Natural killer cell treated with Interleukin-12 subunit alpha and Interleukin-12 subunit beta and Interleukin-15 and Interleukin-18, amount 100 ng/mL, for 72 hours (primary cell): ENCODE measurements at regions not wholly inside any gene's neighbourhood (a gene's known extent, or its start where the extent isn't known, plus 50 kb on each side); places are given as distances from the start of the nearest gene placed in this dataset.

Experiments used
- ATAC-seq, 2 donors: fragments of 150-1000 bp; cut with Tn5 transposase in 1 of 2; sonication (Bioruptor Pico), chemical (Tn5 transposase) in 1 of 2; 2 replicates each; pipeline ENCODE4 v1.10.0; 2021
- DNase-seq: peaks from one replicate; pipeline ENCODE4 v3.0.0; 2022; ENCODE audit warnings: low spot score
- H3K27ac Mint-ChIP-seq, 2 donors: 1 replicate in 1 of 2; 2 replicates in 1 of 2; pipeline ENCODE4 v1.8.0; 2022; ENCODE audit warnings: mixed read lengths in 2 of 2, mild to moderate bottlenecking in 1 of 2, moderate library complexity in 1 of 2
- H3K27me3 Mint-ChIP-seq, 2 donors: 1 replicate in 1 of 2; 2 replicates in 1 of 2; pipeline ENCODE4 v1.8.0; 2022; ENCODE audit warnings: mixed read lengths in 2 of 2
- H3K36me3 Mint-ChIP-seq: one replicate; pipeline ENCODE4 v1.8.0; 2022; ENCODE audit warnings: mixed read lengths
- H3K4me1 Mint-ChIP-seq, 2 donors: 1 replicate in 1 of 2; 2 replicates in 1 of 2; pipeline ENCODE4 v1.8.0; 2022; ENCODE audit warnings: low read depth in 2 of 2, mixed read lengths in 2 of 2, mild to moderate bottlenecking in 1 of 2
- H3K4me3 Mint-ChIP-seq: one replicate; pipeline ENCODE4 v1.8.0; 2022; ENCODE audit warnings: mixed read lengths
- H3K9me3 Mint-ChIP-seq: 2 replicates; pipeline ENCODE4 v1.8.0; 2022; ENCODE audit warnings: mixed read lengths

DNA sequence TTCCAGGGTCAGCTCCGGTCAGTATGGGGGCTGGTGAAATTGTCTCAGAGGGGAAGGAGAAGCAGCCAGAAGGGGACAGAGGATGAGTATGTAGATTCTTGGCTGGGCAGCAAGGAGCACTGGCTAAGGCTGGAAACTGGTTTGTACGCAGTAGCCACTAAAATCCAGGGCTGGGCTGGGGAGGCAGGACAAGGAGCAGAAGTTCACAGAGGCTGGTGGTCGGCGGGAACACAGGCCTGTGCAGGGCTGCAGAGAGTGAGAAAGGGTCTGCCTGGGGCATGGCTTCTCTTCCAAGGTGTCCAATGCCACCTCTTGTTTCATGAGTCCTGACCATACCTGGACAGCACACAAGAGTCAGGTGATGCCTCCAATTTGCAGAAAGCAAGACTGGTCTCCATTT, 94.4 kb upstream of the HDAC4 start:
- Mint-ChIP-seq H3K27me3 (peaks cover 22 to 34% of the 10 kb centered on the region in 2 donors), H3K36me3 (no peaks in the 10 kb centered on the region), H3K4me1 (peaks cover 2 to 4% of the 10 kb centered on the region in 2 donors), H3K9me3 (peaks cover 4% of the 10 kb centered on the region), H3K4me3 (no peak overlapping the region), H3K27ac (no peak overlapping the region)
- ATAC-seq = no peak
- DNase-seq = no peak

GRCh38 chr2:239494578-239494977, 93.8 kb upstream of the HDAC4 start:
- H3K27ac Mint-ChIP-seq = no peak overlapping the region
- peaks cover 4% of the 10 kb centered on the region for H3K9me3 Mint-ChIP-seq
- H3K36me3 Mint-ChIP-seq = no peaks in the 10 kb centered on the region
- ATAC-seq = no peak
- H3K4me3 Mint-ChIP-seq = no peak overlapping the region
- H3K4me1 Mint-ChIP-seq = peaks cover 2 to 4% of the 10 kb centered on the region in 2 donors
- H3K27me3 Mint-ChIP-seq = peaks cover 22 to 36% of the 10 kb centered on the region in 2 donors
- no peak for DNase-seq

GRCh38 chr2:239489481-239489880, 88.7 kb upstream of the HDAC4 start:
- peak in 1 of 2 donors; percentile 48 for ATAC-seq
- DNase-seq = no peak
- Mint-ChIP-seq H3K9me3 (no peaks in the 10 kb centered on the region), H3K36me3 (no peaks in the 10 kb centered on the region), H3K4me1 (peaks cover 2 to 4% of the 10 kb centered on the region in 2 donors), H3K27me3 (peaks cover 14 to 31% of the 10 kb centered on the region in 2 donors), H3K4me3 (no peak overlapping the region), H3K27ac (no peak overlapping the region)

DNA sequence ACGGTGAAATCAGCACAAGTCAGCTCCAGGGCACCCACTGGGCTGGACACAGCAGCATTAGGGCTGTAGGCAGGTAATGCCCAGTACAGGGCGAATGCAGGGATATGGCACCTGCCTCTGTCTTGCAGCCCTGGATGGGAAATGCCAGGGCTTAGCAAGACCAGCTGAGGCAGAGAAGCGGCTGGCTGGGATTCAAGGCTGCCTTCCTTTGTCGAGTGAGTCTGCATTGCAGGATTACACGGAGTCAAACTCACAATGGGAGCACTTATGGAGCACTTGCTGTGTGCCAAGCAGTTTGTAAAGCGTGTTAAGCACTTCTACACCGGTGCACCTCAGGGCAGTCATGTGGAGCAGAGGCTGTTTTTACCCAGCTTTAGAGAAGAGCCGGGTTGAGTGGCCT, 87.3 kb upstream of the HDAC4 start:
- no peak overlapping the region for H3K4me3 Mint-ChIP-seq
- peaks cover 11 to 30% of the 10 kb centered on the region in 2 donors for H3K27me3 Mint-ChIP-seq
- H3K9me3 Mint-ChIP-seq = no peaks in the 10 kb centered on the region
- peaks cover 2 to 3% of the 10 kb centered on the region in 2 donors for H3K4me1 Mint-ChIP-seq
- no peaks in the 10 kb centered on the region for H3K36me3 Mint-ChIP-seq
- H3K27ac Mint-ChIP-seq = no peak overlapping the region
- no peak for DNase-seq
- no peak for ATAC-seq

DNA sequence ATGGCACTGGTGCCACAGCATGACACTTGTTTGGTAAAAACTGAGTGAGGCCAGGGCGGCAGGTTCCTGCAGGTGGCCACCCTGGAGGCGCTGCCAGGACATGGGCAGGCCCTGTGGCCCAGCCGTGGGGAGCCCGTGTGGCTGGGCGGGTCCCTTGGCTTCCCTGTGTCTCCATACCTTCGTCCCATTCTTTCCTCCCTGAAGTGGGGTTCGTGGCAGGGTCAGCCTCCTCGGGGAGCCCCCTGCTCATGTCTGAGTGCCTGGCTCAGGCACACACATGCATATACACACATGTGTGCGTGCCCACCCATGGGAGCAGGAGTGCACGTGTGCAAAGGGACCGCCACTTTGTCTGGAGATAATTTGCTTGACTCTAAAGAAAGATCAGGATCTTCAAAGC, 86.5 kb upstream of the HDAC4 start:
- DNase-seq = no peak
- Mint-ChIP-seq H3K27ac (no peak overlapping the region), H3K27me3 (peaks cover 12 to 29% of the 10 kb centered on the region in 2 donors), H3K36me3 (no peaks in the 10 kb centered on the region), H3K4me3 (no peak overlapping the region), H3K9me3 (no peaks in the 10 kb centered on the region), H3K4me1 (no peaks in the 10 kb centered on the region)
- no peak for ATAC-seq

DNA sequence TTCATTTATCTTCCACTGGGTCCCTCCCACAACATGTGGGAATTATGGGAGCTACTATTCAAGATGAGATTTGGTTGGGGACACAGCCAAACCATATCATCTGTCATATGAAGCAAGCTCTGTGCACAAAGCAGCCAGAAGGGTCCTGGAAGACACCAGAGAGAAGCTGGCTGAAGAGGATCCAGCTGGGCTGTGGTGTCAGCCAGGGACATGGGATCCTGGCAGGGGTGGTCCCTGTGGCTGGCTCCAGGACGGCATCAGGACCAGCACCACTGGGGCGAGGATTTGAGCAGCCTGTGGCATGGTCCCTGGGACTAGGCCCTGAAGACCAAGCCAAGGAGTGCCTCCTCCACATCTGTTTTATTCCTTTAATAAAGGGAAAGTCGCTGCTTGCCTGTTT, 84.8 kb upstream of the HDAC4 start:
- Mint-ChIP-seq H3K27me3 (peaks cover 10 to 25% of the 10 kb centered on the region in 2 donors), H3K36me3 (no peaks in the 10 kb centered on the region), H3K4me3 (no peak overlapping the region), H3K4me1 (peaks cover 0 to 3% of the 10 kb centered on the region in 2 donors), H3K27ac (no peak overlapping the region), H3K9me3 (no peaks in the 10 kb centered on the region)
- DNase-seq = no peak
- no peak for ATAC-seq

DNA sequence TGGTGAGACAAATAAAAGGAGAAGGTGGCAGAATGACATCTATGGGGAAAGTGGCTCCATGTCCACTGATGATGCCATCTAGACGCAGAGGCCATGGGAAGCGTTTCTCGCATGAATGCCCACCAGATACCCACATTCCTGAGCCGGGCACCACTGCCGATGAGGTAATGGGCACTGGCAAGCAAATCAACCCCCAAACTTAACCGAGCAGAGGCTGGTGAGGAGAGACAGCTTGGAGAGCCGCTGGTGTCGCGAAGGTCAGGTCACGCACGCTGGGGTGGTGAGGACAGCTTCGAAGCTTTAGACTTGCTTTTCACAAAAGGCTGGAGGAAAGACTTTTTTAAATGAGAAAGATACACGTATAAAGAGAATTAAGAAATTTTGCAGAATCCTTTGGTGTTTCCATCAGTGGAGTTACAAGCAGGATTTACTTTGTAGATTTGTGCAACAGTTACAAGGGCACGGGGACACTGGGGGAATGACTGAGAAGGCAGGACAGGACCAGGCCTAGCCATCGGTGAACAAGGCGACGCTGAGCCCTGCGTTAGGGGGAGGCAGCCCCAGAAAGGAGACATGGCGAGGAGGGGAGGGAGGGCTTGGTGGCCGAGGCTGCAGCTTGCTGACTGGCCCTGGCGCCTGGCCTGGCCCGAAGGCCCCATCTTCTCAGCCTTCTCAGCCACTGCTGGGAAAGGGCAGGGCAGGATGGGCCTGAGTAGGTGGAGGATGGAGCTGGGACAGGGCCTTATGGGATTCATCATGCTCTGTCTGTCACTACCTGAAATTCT, 83.9 kb upstream of the HDAC4 start:
- Mint-ChIP-seq H3K36me3 (no peaks in the 10 kb centered on the region), H3K9me3 (no peaks in the 10 kb centered on the region), H3K4me1 (peaks cover 0 to 3% of the 10 kb centered on the region in 2 donors), H3K27me3 (peaks cover 10 to 18% of the 10 kb centered on the region in 2 donors), H3K27ac (no peak overlapping the region), H3K4me3 (no peak overlapping the region)
- ATAC-seq = peak in 1 of 2 donors; percentile 22
- no peak for DNase-seq

DNA sequence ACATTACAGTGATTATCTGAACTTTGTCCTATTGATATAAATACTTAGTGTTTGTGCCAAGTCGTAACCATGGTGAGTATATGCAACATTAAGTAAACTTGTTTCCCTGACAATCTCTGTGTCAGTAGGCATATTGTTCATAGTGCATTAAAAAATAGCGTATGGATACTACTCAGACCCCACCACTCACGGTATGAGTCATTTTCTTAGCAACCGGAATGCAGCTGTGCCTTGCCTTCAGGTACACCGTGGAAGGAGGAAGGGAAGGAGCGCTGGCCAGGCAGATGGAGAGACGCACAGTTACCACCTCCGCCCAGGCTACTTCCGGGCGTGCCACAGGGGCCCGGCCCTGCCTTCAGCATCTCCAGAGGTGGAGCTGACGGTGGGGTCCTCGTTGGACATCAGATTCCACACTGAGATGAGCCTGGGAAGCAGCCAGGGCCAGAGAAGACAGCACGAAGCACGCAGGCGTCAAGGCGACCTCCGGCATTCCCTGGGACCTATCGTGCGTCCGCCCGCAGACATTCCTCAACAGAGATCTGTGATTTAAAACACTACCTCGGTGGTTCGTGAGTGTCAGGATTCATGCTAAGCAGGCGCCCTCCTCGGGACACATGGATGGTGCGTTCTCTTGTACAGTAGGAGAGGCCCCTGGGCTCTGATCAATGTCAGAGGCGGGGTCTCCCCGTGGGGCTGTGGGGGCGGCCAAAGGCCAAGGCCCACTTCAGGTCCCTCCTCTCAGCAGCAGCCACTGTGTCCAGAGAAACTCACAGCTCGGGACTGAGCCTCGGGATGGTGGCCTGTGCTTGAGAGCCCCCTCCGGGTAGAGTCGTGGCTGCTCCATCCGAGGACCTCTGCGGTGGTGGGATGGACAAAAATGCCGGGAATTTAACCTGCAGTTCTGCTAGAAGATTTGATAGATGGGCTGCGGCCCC, 82.2 kb upstream of the HDAC4 start:
- Mint-ChIP-seq H3K27me3 (peaks cover 10 to 18% of the 10 kb centered on the region in 2 donors), H3K9me3 (no peaks in the 10 kb centered on the region), H3K27ac (no peak overlapping the region), H3K36me3 (no peaks in the 10 kb centered on the region), H3K4me1 (peaks cover 0 to 3% of the 10 kb centered on the region in 2 donors), H3K4me3 (no peak overlapping the region)
- no peak for DNase-seq
- no peak for ATAC-seq

- ATAC-seq = peak; percentile 31 to 48
- H3K27ac Mint-ChIP-seq = no peak overlapping the region
Observed at GRCh38 chr2:239479471-239479870, 78.7 kb upstream of the HDAC4 start.

GRCh38 chr2:239477591-239477990, 76.8 kb upstream of the HDAC4 start:
- no peak overlapping the region for H3K27ac Mint-ChIP-seq
- ATAC-seq (no peak), DNase-seq (no peak)
- H3K4me1 Mint-ChIP-seq = peaks cover 0 to 3% of the 10 kb centered on the region in 2 donors
- H3K36me3 Mint-ChIP-seq = no peaks in the 10 kb centered on the region
- peaks cover 3 to 11% of the 10 kb centered on the region in 2 donors for H3K27me3 Mint-ChIP-seq
- H3K9me3 Mint-ChIP-seq = no peaks in the 10 kb centered on the region
- H3K4me3 Mint-ChIP-seq = no peak overlapping the region

More at GRCh38 chr2:239479471-239479870, 78.7 kb upstream of the HDAC4 start:
- Mint-ChIP-seq H3K9me3 (no peaks in the 10 kb centered on the region), H3K4me1 (peaks cover 0 to 3% of the 10 kb centered on the region in 2 donors), H3K27me3 (peaks cover 8 to 16% of the 10 kb centered on the region in 2 donors), H3K36me3 (no peaks in the 10 kb centered on the region), H3K4me3 (no peak overlapping the region)
- no peak for DNase-seq

DNA sequence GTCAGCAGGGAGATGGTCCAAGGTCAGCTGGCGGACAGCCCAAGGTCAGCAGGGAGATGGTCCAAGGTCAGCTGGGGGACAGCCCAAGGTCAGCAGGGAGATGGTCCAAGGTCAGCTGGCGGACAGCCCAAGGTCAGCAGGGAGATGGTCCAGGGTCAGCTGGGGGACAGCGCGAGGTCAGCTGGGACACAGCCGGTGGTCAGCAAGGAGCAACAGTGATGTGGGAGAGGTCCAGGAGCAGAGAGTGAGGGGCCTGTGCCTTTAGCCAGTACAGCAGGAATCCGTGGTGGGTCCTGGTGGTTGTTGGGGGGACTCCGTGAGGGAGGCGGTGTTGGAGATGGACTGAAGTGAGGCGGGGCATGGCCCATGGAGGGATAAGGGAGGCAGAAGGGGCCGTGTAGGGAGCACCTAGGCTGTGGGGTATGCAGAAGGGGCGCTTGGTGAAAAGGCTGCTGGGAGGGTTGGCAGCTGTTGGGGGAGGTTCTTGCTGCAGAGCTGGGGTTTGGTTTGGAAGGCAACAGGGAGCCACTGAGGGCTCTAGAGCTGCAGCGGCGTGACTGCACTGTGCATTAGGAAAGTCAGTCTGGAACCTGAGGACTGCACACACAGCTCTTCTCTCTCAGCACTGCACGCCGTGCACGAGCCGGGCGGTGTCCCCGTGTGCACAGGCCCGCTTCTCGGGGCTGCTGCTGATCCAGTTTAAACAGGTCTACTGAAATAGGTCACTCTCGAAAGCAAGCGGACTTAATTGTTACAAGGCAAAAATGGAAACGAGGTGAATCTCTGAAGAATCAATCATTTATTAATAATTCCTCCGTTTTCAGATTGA, 76.2 kb upstream of the HDAC4 start:
- no peak for ATAC-seq
- Mint-ChIP-seq H3K27ac (no peak overlapping the region), H3K9me3 (no peaks in the 10 kb centered on the region)

DNA sequence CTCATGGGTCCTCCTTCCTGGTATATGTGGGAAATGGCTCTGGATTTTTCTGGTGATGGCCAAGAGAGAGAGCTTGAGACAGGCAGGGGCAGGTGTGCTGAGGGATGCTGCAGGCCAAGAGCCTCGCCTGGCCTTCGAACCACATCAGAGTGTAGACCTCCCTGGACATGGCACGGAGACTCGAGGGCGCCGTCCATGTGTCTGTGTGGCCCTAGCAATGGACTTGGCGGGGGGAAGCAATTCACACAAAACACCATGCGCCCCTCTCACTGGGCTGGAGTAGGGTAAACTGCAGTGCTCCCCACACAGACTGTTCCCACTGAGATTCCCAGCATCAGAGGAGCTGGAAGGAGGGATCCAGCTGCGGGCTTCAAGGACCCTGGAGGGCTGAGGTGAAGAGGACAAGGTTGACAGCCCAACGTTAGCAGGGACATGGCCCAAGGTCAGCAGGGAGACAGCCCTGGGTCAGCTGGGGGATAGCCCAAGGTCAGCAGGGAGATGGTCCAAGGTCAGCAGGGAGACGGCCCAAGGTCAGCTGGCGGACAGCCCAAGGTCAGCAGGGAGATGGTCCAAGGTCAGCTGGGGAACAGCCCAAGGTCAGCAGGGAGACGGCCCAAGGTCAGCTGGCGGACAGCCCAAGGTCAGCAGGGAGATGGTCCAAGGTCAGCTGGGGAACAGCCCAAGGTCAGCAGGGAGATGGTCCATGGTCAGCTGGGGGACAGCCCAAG, 75.4 kb upstream of the HDAC4 start:
- Mint-ChIP-seq H3K27ac (no peak overlapping the region), H3K4me1 (no peaks in the 10 kb centered on the region), H3K27me3 (peaks cover 0 to 8% of the 10 kb centered on the region in 2 donors), H3K36me3 (no peaks in the 10 kb centered on the region), H3K4me3 (no peak overlapping the region), H3K9me3 (no peaks in the 10 kb centered on the region)
- DNase-seq (no peak), ATAC-seq (no peak)

More for the DNA sequence above, 76.2 kb upstream of the HDAC4 start:
- DNase-seq = no peak
- H3K4me1 Mint-ChIP-seq = peaks cover 0 to 3% of the 10 kb centered on the region in 2 donors
- H3K4me3 Mint-ChIP-seq = no peak overlapping the region
- H3K36me3 Mint-ChIP-seq = no peaks in the 10 kb centered on the region
- peaks cover 0 to 11% of the 10 kb centered on the region in 2 donors for H3K27me3 Mint-ChIP-seq
